Peyer's patch (tissue), 4 donors: ENCODE measurements at regions not wholly inside any gene's neighbourhood (a gene's known extent, or its start where the extent isn't known, plus 50 kb on each side); places are given as distances from the start of the nearest gene placed in this dataset.

ENCODE experiments used
- POLR2A ChIP-seq, 2 donors: fragments of 450-650 bp; IDR thresholded peaks; one replicate each; pipeline ENCODE4 v1.5.1; 2017; ENCODE audit warnings: antibody characterized with exemption in 2 of 2, mild to moderate bottlenecking in 2 of 2, moderate library complexity in 2 of 2
- TF ChIP-seq, protein P1 (sequence below), 6 experiments: fragments of 450-650 bp in 4 of 6; fragments of 200-600 bp in 2 of 6; sonication (generic) in 1 of 6; IDR thresholded peaks; one replicate each; pipeline ENCODE4 v1.5.1; 2017 to 2019; ENCODE audit warnings: antibody characterized with exemption in 6 of 6, mild to moderate bottlenecking in 3 of 6, moderate library complexity in 1 of 6

DNA sequence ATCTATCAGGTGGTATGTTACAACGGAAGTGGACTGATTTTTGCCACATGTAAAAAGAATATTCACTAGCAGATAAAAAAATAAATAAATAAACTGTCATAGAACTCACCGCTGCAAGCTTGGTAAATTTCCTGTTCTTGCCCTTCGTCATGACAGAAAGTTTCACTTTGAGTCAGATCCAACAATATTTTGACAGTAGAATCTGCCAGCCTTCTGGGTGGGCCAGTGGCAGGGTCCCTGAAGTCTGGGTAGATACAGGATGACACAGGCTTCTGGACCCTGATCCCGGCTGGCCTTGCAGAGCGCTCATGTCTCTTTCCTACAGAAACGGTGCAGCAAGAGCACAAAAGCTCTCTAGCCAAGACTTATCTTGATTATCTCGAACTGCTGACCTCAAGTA, 97.8 kb upstream of the PMAIP1 start:
- TF ChIP-seq, protein P1, sequence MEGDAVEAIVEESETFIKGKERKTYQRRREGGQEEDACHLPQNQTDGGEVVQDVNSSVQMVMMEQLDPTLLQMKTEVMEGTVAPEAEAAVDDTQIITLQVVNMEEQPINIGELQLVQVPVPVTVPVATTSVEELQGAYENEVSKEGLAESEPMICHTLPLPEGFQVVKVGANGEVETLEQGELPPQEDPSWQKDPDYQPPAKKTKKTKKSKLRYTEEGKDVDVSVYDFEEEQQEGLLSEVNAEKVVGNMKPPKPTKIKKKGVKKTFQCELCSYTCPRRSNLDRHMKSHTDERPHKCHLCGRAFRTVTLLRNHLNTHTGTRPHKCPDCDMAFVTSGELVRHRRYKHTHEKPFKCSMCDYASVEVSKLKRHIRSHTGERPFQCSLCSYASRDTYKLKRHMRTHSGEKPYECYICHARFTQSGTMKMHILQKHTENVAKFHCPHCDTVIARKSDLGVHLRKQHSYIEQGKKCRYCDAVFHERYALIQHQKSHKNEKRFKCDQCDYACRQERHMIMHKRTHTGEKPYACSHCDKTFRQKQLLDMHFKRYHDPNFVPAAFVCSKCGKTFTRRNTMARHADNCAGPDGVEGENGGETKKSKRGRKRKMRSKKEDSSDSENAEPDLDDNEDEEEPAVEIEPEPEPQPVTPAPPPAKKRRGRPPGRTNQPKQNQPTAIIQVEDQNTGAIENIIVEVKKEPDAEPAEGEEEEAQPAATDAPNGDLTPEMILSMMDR (IDR thresholded peaks at IDR 0.05), result no peak
- no peak for TF ChIP-seq POLR2A (IDR thresholded peaks at IDR 0.05)
